Omental fat pad (tissue), 3 donors: ENCODE measurements at regions not wholly inside any gene's neighbourhood (a gene's known extent, or its start where the extent isn't known, plus 50 kb on each side); places are given as distances from the start of the nearest gene placed in this dataset.
"Not testable (repeated sequence)": the region's sequence is repeated elsewhere in the genome, so short reads cannot be mapped to it uniquely, and the experiment has no call there.

Experiments
- ATAC-seq: fragments of 150-250 bp; one replicate; pipeline ENCODE4 v1.9.1; 2016; ENCODE audit warnings: mild to moderate bottlenecking, moderate library complexity; ENCODE audit not compliant: low FRiP score
- DNase-seq: peaks from one replicate; pipeline ENCODE4 v3.0.0-alpha.2; 2019; ENCODE audit warnings: low spot score
- CTCF ChIP-seq, 3 donors: fragments of 450-650 bp; IDR thresholded peaks; one replicate each; pipeline ENCODE4 v1.5.1; 2016 to 2017; ENCODE audit warnings: antibody characterized with exemption in 3 of 3, mild to moderate bottlenecking in 3 of 3, moderate library complexity in 2 of 3

GRCh38 chr16:85204242-85205010, 92.2 kb upstream of the CIBAR2 start:
- no peak for TF ChIP-seq CTCF (IDR thresholded peaks at IDR 0.05)
- ATAC-seq (no peak), DNase-seq (no peak)

- not testable (repeated sequence) for DNase-seq, ATAC-seq
Measured at GRCh38 chr16:85205257-85205656, 93.0 kb upstream of the CIBAR2 start.

GRCh38 chr16:85205747-85206471, 93.6 kb upstream of the CIBAR2 start:
- no peak for ATAC-seq
- no peak for TF ChIP-seq CTCF (IDR thresholded peaks at IDR 0.05)
- no peak for DNase-seq

GRCh38 chr16:85206472-85207356, 94.4 kb upstream of the CIBAR2 start:
- TF ChIP-seq CTCF (IDR thresholded peaks at IDR 0.05) = no peak
- ATAC-seq (no peak), DNase-seq (no peak)

GRCh38 chr16:85207357-85207921, 95.2 kb upstream of the CIBAR2 start:
- DNase-seq (no peak), ATAC-seq (no peak)
- TF ChIP-seq CTCF (IDR thresholded peaks at IDR 0.05) = no peak

- DNase-seq (no peak), ATAC-seq (no peak)
- no peak for TF ChIP-seq CTCF (IDR thresholded peaks at IDR 0.05)
Measured at GRCh38 chr16:85208181-85208580, 95.9 kb upstream of the CIBAR2 start.
